ENCODE measurements at regions not wholly inside any gene's neighbourhood (a gene's known extent, or its start where the extent isn't known, plus 50 kb on each side); places are given as distances from the start of the nearest gene placed in this dataset.

DNA sequence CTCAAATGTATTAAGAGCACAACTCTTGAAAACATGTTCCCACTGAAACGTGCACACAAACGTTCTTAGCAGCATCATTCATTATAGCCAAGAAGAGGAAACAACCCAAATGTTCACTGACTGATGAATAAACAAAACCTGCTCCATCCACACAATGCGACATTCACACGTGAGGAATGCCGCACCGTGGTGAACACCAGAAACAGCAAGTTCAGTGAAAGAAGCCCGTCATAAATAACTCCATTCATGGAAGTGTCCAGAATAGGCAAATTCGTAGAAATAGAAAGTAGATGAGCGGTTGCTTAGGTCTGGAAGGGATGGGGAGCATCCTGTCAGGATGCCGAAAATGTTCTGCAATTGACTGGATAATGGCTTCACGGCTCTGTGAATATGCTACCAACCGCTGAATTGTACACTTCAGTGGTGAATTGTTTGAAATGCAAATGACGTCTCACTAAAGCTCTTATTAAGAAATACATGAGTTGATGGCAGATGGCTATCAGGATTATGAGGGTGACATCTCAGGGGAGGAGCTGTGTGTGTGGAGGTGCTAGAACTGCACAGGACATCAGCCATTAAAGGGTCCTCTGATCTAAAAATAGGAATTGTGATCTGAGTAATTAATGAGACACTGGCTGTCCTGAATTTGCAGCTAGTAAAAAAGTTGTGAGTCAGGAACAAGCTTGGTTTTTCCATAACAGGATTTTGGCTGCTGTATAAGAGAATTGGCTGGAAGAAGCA, 771.0 kb downstream of the KCNJ18 start:
- TF ChIP-seq CTCF (IDR thresholded peaks at IDR 0.05; ENCODE audit: borderline replicate concordance, extremely low read depth, low read length, poor library complexity, severe bottlenecking) = no peak
- TF ChIP-seq EZH2 (IDR thresholded peaks at IDR 0.05; ENCODE audit: borderline replicate concordance, low read depth, low read length, severe bottlenecking) = no peak
